Hepatocyte (in vitro differentiated cells): ENCODE measurements at regions not wholly inside any gene's neighbourhood (a gene's known extent, or its start where the extent isn't known, plus 50 kb on each side); places are given as distances from the start of the nearest gene placed in this dataset.

Experiments
- EZH2 ChIP-seq: fragments of 200-600 bp; sonication (generic); IDR thresholded peaks from 2 replicates; pipeline ENCODE4 v1.6.1; 2016; ENCODE audit warnings: antibody characterized with exemption, mild to moderate bottlenecking, borderline replicate concordance
- EZH2phosphoT487 ChIP-seq: fragments of 200-600 bp; sonication (generic); IDR thresholded peaks from one replicate; pipeline ENCODE4 v1.6.1; 2018; ENCODE audit warnings: antibody characterized with exemption, mild to moderate bottlenecking, low read depth, moderate library complexity; ENCODE audit not compliant: unreplicated experiment, severe bottlenecking
- TF ChIP-seq, protein P1 (sequence below): fragments of 200-600 bp; sonication (generic); IDR thresholded peaks from 2 replicates; pipeline ENCODE4 v1.5.1; 2016; ENCODE audit warnings: antibody characterized with exemption, mild to moderate bottlenecking; ENCODE audit not compliant: poor library complexity

DNA sequence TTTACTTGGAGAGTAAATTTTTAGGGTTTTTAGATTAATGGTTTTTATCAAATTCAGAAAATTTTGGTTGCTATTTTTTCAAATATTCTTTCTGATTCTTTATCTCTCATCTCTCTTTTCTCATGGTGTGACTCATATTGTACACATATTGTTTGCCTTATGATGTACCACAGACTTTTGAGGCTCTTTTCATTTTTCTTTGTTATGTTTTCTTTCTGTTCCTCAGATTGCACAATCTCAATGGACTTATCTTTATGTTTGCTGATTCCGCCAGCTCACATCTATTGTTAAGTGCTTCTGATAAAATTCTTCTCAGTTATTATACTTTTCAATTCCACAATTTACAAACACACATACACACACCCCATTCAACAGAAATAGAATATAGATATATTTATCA is 168.2 kb upstream of the IGFBP3 start:
- TF ChIP-seq, protein P1, sequence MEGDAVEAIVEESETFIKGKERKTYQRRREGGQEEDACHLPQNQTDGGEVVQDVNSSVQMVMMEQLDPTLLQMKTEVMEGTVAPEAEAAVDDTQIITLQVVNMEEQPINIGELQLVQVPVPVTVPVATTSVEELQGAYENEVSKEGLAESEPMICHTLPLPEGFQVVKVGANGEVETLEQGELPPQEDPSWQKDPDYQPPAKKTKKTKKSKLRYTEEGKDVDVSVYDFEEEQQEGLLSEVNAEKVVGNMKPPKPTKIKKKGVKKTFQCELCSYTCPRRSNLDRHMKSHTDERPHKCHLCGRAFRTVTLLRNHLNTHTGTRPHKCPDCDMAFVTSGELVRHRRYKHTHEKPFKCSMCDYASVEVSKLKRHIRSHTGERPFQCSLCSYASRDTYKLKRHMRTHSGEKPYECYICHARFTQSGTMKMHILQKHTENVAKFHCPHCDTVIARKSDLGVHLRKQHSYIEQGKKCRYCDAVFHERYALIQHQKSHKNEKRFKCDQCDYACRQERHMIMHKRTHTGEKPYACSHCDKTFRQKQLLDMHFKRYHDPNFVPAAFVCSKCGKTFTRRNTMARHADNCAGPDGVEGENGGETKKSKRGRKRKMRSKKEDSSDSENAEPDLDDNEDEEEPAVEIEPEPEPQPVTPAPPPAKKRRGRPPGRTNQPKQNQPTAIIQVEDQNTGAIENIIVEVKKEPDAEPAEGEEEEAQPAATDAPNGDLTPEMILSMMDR = no peak
- no peak for TF ChIP-seq EZH2
- no peak for TF ChIP-seq EZH2phosphoT487
